Left renal pelvis (tissue), 4 donors: ENCODE measurements at regions not wholly inside any gene's neighbourhood (a gene's known extent, or its start where the extent isn't known, plus 50 kb on each side); places are given as distances from the start of the nearest gene placed in this dataset.
"Not testable (repeated sequence)": the region's sequence is repeated elsewhere in the genome, so short reads cannot be mapped to it uniquely, and the experiment has no call there.

Experiments
- DNase-seq, 4 donors: peaks; one replicate each; pipeline ENCODE4 v3.0.0-alpha.2; 2013; ENCODE audit warnings: low read depth in 4 of 4, low spot score in 3 of 4

GRCh38 chr13:44853641-44854040 lies 135.6 kb downstream of the NUFIP1 start:
- DNase-seq = no peak

- no peak for DNase-seq
Observed at GRCh38 chr13:44848920-44849676, 140.2 kb downstream of the NUFIP1 start.

GRCh38 chr13:44845281-44846058 lies 143.8 kb downstream of the NUFIP1 start:
- DNase-seq = not testable (repeated sequence)

- DNase-seq = no peak
Observed at GRCh38 chr13:44844786-44845185, 144.5 kb downstream of the NUFIP1 start.

- DNase-seq = no peak
Observed at GRCh38 chr13:44843403-44843802, 145.9 kb downstream of the NUFIP1 start.

GRCh38 chr13:44842158-44842557 lies 147.1 kb downstream of the NUFIP1 start:
- no peak for DNase-seq

GRCh38 chr13:44840131-44840530 lies 149.1 kb downstream of the NUFIP1 start:
- DNase-seq = no peak

- DNase-seq = no peak
Observed at GRCh38 chr13:44837250-44837649, 152.0 kb downstream of the NUFIP1 start.

GRCh38 chr13:44834404-44834803 lies 154.9 kb downstream of the NUFIP1 start:
- no peak for DNase-seq

- DNase-seq = no peak
Observed at GRCh38 chr13:44833626-44834025, 155.6 kb downstream of the NUFIP1 start.

GRCh38 chr13:44833139-44833538 lies 156.1 kb downstream of the NUFIP1 start:
- DNase-seq = no peak

- no peak for DNase-seq
Observed at GRCh38 chr13:44826591-44827350, 162.5 kb downstream of the NUFIP1 start.

GRCh38 chr13:44825953-44826352 lies 163.3 kb downstream of the NUFIP1 start:
- no peak for DNase-seq

- not testable (repeated sequence) for DNase-seq
Observed at GRCh38 chr13:44823555-44823954, 165.7 kb downstream of the NUFIP1 start.

- no peak for DNase-seq
Observed at GRCh38 chr13:44822291-44822690, 167.0 kb downstream of the NUFIP1 start.

- DNase-seq = no peak
Observed at GRCh38 chr13:44819772-44820171, 169.5 kb downstream of the NUFIP1 start.

- DNase-seq = no peak
Observed at GRCh38 chr13:44819245-44819644, 170.0 kb downstream of the NUFIP1 start.

- DNase-seq = no peak
Observed at GRCh38 chr13:44818428-44818827, 170.8 kb downstream of the NUFIP1 start.

- DNase-seq = no peak
Observed at GRCh38 chr13:44818016-44818415, 171.3 kb downstream of the NUFIP1 start.

GRCh38 chr13:44817131-44817671 lies 172.1 kb downstream of the NUFIP1 start:
- no peak for DNase-seq

- DNase-seq = no peak
Observed at GRCh38 chr13:44816701-44817100, 172.6 kb downstream of the NUFIP1 start.
